ENCODE measurements at regions not wholly inside any gene's neighbourhood (a gene's known extent, or its start where the extent isn't known, plus 50 kb on each side); places are given as distances from the start of the nearest gene placed in this dataset.

DNA sequence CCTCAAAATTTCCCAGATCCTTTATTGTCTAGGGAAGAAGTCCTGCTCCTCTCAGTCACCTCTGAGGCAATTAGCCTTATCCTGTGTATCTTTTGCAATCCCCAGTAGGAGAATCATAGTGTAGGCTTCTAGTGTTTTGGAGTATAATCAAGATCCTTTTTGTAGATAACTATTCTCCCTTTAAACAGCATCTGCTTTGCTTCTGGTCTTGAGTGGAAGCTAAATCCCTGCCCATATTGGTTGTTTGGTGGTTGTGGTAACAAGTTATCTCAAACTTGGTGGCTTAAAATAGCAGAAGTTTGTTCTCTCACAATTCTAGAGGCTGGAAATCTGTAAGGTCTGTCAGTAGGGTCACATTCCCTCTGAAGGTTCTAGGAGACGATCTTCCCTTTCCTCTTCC is 217.5 kb upstream of the RASGRP1 start:
- Histone ChIP-seq H3K4me1 (ENCODE audit: control insufficient read depth in 1 of 2, insufficient read depth in 2 of 2, low read depth in 1 of 2, low read length in 1 of 2) (no peaks in the 10 kb centered on the region), H4K20me1 (ENCODE audit: insufficient read depth) (no peaks in the 10 kb centered on the region), H3K9ac (no peak overlapping the region), H3K36me3 (replicated peaks in 1 of 2; ENCODE audit: control insufficient read depth in 1 of 2, insufficient read depth in 2 of 2, low read length in 1 of 2) (no peaks in the 10 kb centered on the region), H3K9me3 (no peaks in the 10 kb centered on the region), H3F3A (replicated peaks; ENCODE audit: insufficient read depth) (no peaks in the 10 kb centered on the region), H3K27me3 (ENCODE audit: insufficient read depth) (no peaks in the 10 kb centered on the region), H2AFZ (ENCODE audit: low read depth) (no peak overlapping the region), H3K4me2 (no peak overlapping the region), H3K79me2 (ENCODE audit: insufficient read depth) (no peaks in the 10 kb centered on the region), H3K4me3 (ENCODE audit: low read depth in 2 of 2, low read length in 1 of 2) (no peak overlapping the region), H3K9me2 (no peaks in the 10 kb centered on the region), H3K27ac (ENCODE audit: low read depth in 2 of 2, low read length in 1 of 2) (no peak overlapping the region)
- DNase-seq: no peak
- WGBS (ENCODE audit: low lambda C conversion rate): 27% methylated on average over 1 of the region's 1 CpG
- POLR2A ChIA-PET: no interaction called here
- TF ChIP-seq MXI1 (IDR thresholded peaks at IDR 0.05; ENCODE audit: low read depth, low read length): no peak
- TF ChIP-seq NRF1 (IDR thresholded peaks at IDR 0.05; ENCODE audit: low read depth, low read length): no peak
- TF ChIP-seq CHD2 (IDR thresholded peaks at IDR 0.05; ENCODE audit: low read length, partially characterized antibody): no peak
- no peak for TF ChIP-seq POLR2AphosphoS5 (IDR thresholded peaks at IDR 0.05; ENCODE audit: low read depth, low read length)
- TF ChIP-seq MEF2A (IDR thresholded peaks at IDR 0.05; ENCODE audit: borderline replicate concordance, low read depth): no peak
- TF ChIP-seq FOXJ3 (CRISPR knock-in tag; IDR thresholded peaks at IDR 0.05): no peak
- no peak for TF ChIP-seq RFX5 (IDR thresholded peaks at IDR 0.05; ENCODE audit: low read length)
- no peak for TF ChIP-seq SMC3 (IDR thresholded peaks at IDR 0.05; ENCODE audit: low read depth, low read length)
- no peak for TF ChIP-seq EZH2phosphoT487 (IDR thresholded peaks at IDR 0.05; ENCODE audit: borderline replicate concordance, low read depth)
- no peak for TF ChIP-seq RXRA (IDR thresholded peaks at IDR 0.05; ENCODE audit: borderline replicate concordance, low read depth)
- TF ChIP-seq, protein P1, sequence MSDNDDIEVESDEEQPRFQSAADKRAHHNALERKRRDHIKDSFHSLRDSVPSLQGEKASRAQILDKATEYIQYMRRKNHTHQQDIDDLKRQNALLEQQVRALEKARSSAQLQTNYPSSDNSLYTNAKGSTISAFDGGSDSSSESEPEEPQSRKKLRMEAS (IDR thresholded peaks at IDR 0.05; ENCODE audit: low read depth): no peak
- TF ChIP-seq EP300 (IDR thresholded peaks at IDR 0.05; ENCODE audit: borderline replicate concordance in 1 of 2, low read depth in 1 of 2, low read length in 1 of 2): no peak
- CTCF ChIA-PET: no interaction called here

DNA sequence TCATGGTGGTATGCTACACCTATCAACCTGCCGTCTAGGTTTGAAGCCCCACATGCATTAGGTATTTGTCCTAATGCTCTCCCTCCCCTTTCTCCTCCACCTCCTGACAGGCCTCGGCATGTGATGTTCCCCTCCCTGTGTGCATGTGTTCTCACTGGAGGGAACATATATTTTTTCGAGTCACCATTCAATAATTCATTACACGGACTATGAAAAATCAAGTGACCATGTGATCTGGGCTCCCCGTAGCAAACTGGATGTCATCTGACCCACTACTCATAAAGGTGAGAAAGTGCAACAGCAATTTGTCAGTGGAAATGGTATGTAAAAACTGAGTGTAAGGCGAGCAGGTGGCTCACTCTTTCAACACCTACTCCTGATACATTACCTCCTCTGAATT is 224.3 kb upstream of the RASGRP1 start:
- CTCF ChIA-PET: no interaction called here

More for the DNA sequence above, 224.3 kb upstream of the RASGRP1 start:
- no peak overlapping the region for H3K4me3 ChIP-seq (ENCODE audit: low read depth in 2 of 2, low read length in 1 of 2)
- H3K9me2 ChIP-seq: no peaks in the 10 kb centered on the region
- H3K27ac ChIP-seq (ENCODE audit: low read depth in 2 of 2, low read length in 1 of 2): no peak overlapping the region
- TF ChIP-seq FOSL2 (IDR thresholded peaks at IDR 0.05; ENCODE audit: borderline replicate concordance, low read depth): no peak
- no peak for TF ChIP-seq YY1 (IDR thresholded peaks at IDR 0.05; ENCODE audit: low read depth)
- no peak for TF ChIP-seq RCOR1 (IDR thresholded peaks at IDR 0.05; ENCODE audit: low read length)
- no peak for TF ChIP-seq FOXJ3 (CRISPR knock-in tag; IDR thresholded peaks at IDR 0.05)
- TF ChIP-seq SMC3 (IDR thresholded peaks at IDR 0.05; ENCODE audit: low read depth, low read length): no peak
- TF ChIP-seq, protein P2, sequence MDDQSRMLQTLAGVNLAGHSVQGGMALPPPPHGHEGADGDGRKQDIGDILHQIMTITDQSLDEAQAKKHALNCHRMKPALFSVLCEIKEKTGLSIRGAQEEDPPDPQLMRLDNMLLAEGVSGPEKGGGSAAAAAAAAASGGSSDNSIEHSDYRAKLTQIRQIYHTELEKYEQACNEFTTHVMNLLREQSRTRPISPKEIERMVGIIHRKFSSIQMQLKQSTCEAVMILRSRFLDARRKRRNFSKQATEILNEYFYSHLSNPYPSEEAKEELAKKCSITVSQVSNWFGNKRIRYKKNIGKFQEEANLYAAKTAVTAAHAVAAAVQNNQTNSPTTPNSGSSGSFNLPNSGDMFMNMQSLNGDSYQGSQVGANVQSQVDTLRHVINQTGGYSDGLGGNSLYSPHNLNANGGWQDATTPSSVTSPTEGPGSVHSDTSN (IDR thresholded peaks at IDR 0.05): no peak
- no peak for TF ChIP-seq TEAD4 (IDR thresholded peaks at IDR 0.05; ENCODE audit: borderline replicate concordance, insufficient read depth)
- TF ChIP-seq RFX5 (IDR thresholded peaks at IDR 0.05; ENCODE audit: low read length): no peak
- no peak for TF ChIP-seq GABPA (IDR thresholded peaks at IDR 0.05; ENCODE audit: low read depth)
- TF ChIP-seq, protein P3, sequence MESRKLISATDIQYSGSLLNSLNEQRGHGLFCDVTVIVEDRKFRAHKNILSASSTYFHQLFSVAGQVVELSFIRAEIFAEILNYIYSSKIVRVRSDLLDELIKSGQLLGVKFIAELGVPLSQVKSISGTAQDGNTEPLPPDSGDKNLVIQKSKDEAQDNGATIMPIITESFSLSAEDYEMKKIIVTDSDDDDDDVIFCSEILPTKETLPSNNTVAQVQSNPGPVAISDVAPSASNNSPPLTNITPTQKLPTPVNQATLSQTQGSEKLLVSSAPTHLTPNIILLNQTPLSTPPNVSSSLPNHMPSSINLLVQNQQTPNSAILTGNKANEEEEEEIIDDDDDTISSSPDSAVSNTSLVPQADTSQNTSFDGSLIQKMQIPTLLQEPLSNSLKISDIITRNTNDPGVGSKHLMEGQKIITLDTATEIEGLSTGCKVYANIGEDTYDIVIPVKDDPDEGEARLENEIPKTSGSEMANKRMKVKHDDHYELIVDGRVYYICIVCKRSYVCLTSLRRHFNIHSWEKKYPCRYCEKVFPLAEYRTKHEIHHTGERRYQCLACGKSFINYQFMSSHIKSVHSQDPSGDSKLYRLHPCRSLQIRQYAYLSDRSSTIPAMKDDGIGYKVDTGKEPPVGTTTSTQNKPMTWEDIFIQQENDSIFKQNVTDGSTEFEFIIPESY (IDR thresholded peaks at IDR 0.05; ENCODE audit: borderline replicate concordance, low read depth): no peak
- TF ChIP-seq, protein P4, sequence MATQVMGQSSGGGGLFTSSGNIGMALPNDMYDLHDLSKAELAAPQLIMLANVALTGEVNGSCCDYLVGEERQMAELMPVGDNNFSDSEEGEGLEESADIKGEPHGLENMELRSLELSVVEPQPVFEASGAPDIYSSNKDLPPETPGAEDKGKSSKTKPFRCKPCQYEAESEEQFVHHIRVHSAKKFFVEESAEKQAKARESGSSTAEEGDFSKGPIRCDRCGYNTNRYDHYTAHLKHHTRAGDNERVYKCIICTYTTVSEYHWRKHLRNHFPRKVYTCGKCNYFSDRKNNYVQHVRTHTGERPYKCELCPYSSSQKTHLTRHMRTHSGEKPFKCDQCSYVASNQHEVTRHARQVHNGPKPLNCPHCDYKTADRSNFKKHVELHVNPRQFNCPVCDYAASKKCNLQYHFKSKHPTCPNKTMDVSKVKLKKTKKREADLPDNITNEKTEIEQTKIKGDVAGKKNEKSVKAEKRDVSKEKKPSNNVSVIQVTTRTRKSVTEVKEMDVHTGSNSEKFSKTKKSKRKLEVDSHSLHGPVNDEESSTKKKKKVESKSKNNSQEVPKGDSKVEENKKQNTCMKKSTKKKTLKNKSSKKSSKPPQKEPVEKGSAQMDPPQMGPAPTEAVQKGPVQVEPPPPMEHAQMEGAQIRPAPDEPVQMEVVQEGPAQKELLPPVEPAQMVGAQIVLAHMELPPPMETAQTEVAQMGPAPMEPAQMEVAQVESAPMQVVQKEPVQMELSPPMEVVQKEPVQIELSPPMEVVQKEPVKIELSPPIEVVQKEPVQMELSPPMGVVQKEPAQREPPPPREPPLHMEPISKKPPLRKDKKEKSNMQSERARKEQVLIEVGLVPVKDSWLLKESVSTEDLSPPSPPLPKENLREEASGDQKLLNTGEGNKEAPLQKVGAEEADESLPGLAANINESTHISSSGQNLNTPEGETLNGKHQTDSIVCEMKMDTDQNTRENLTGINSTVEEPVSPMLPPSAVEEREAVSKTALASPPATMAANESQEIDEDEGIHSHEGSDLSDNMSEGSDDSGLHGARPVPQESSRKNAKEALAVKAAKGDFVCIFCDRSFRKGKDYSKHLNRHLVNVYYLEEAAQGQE (IDR thresholded peaks at IDR 0.05; ENCODE audit: low read depth, low read length): no peak
- TF ChIP-seq CHD2 (IDR thresholded peaks at IDR 0.05; ENCODE audit: low read length, partially characterized antibody): no peak
- no peak for TF ChIP-seq SIN3A (IDR thresholded peaks at IDR 0.05; ENCODE audit: borderline replicate concordance, low read depth, low read length)
- no peak for TF ChIP-seq NRF1 (IDR thresholded peaks at IDR 0.05; ENCODE audit: low read depth, low read length)
- H3K9ac ChIP-seq: no peak overlapping the region
- H3F3A ChIP-seq (replicated peaks; ENCODE audit: insufficient read depth): no peaks in the 10 kb centered on the region
- no peaks in the 10 kb centered on the region for H4K20me1 ChIP-seq (ENCODE audit: insufficient read depth)
- no peaks in the 10 kb centered on the region for H3K4me1 ChIP-seq (ENCODE audit: control insufficient read depth in 1 of 2, insufficient read depth in 2 of 2, low read depth in 1 of 2, low read length in 1 of 2)
- H3K79me2 ChIP-seq (ENCODE audit: insufficient read depth): no peaks in the 10 kb centered on the region
- H3K36me3 ChIP-seq (replicated peaks in 1 of 2; ENCODE audit: control insufficient read depth in 1 of 2, insufficient read depth in 2 of 2, low read length in 1 of 2): no peaks in the 10 kb centered on the region
- DNase-seq: no peak
- POLR2A ChIA-PET: no interaction called here
- 80% methylated on average over 6 of the region's 6 CpGs for WGBS (ENCODE audit: low lambda C conversion rate)
- no peak overlapping the region for H2AFZ ChIP-seq (ENCODE audit: low read depth)
- H3K4me2 ChIP-seq: no peak overlapping the region
- no peaks in the 10 kb centered on the region for H3K9me3 ChIP-seq
- H3K27me3 ChIP-seq (ENCODE audit: insufficient read depth): no peaks in the 10 kb centered on the region

Measured in SK-N-SH (cell line).